NB4 (cell line): ENCODE measurements at regions not wholly inside any gene's neighbourhood (a gene's known extent, or its start where the extent isn't known, plus 50 kb on each side); places are given as distances from the start of the nearest gene placed in this dataset.

ENCODE experiments used
- DNase-seq: peaks from one replicate; pipeline ENCODE4 v3.0.0; 2010; ENCODE audit warnings: low read depth
- H3K4me3 ChIP-seq: one replicate; pipeline ENCODE4 v1.5.1; 2011; ENCODE audit warnings: mild to moderate bottlenecking, low read depth, low read length, moderate library complexity
- MYC ChIP-seq: IDR thresholded peaks from 2 replicates; pipeline ENCODE4 v1.6.1; 2011; ENCODE audit warnings: low read depth, low read length
- POLR2A ChIP-seq: IDR thresholded peaks from 2 replicates; pipeline ENCODE4 v1.6.1; 2011; ENCODE audit warnings: mild to moderate bottlenecking; ENCODE audit not compliant: insufficient read length; ENCODE audit errors: extremely low read depth
- TF ChIP-seq, protein P1 (sequence below): IDR thresholded peaks from 2 replicates; pipeline ENCODE4 v1.6.1; 2011; ENCODE audit warnings: low read depth, low read length
- TF ChIP-seq, protein P2 (sequence below): IDR thresholded peaks from one replicate; pipeline ENCODE4 v1.5.1; 2012; ENCODE audit warnings: low read depth, low read length

DNA sequence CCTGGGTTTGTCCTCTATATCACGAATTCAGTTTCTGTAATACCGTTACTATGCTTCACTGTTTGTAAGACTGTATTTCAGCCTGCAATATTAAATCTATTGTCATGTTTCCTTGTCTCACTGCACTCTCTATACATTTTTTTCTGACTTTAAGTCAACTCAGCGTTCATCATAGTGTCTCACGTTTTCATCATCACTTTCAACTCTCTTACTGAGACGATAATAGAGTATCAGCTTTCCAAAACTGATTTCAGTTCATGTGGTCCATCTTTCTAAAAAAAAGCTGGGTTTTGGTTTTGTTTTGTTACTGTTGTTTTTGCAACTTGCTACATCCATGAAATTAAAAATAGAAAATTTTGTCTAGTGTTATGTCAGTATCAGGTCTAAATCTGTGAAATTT is 147.7 kb downstream of the TMEM47 start:
- TF ChIP-seq MYC (no peak), POLR2A (no peak)
- TF ChIP-seq, protein P1, sequence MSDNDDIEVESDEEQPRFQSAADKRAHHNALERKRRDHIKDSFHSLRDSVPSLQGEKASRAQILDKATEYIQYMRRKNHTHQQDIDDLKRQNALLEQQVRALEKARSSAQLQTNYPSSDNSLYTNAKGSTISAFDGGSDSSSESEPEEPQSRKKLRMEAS = no peak
- TF ChIP-seq, protein P2, sequence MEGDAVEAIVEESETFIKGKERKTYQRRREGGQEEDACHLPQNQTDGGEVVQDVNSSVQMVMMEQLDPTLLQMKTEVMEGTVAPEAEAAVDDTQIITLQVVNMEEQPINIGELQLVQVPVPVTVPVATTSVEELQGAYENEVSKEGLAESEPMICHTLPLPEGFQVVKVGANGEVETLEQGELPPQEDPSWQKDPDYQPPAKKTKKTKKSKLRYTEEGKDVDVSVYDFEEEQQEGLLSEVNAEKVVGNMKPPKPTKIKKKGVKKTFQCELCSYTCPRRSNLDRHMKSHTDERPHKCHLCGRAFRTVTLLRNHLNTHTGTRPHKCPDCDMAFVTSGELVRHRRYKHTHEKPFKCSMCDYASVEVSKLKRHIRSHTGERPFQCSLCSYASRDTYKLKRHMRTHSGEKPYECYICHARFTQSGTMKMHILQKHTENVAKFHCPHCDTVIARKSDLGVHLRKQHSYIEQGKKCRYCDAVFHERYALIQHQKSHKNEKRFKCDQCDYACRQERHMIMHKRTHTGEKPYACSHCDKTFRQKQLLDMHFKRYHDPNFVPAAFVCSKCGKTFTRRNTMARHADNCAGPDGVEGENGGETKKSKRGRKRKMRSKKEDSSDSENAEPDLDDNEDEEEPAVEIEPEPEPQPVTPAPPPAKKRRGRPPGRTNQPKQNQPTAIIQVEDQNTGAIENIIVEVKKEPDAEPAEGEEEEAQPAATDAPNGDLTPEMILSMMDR = no peak
- H3K4me3 ChIP-seq = no peak overlapping the region
- DNase-seq = no peak

DNA sequence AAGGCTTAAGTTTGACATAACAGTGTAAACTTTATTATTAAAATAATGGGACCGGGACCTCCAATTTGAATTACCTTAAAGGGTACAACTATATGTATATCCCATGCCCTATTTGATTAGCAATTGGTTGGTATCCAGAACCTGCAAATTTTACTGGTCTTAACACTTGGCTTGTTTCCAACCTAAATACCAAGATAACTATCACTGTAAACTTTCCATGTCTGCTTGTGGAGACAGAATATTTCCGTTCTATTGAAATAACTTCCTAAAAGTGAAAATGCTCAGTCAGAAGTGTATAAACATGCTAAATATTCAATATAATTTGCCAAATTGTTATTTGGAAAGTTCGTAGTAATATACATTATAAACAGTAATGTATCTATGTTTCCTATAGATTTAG is 154.0 kb downstream of the TMEM47 start:
- H3K4me3 ChIP-seq = no peak overlapping the region
- DNase-seq = no peak
- TF ChIP-seq, protein P1 = no peak
- no peak for TF ChIP-seq POLR2A
- TF ChIP-seq, protein P2 = no peak
- no peak for TF ChIP-seq MYC

DNA sequence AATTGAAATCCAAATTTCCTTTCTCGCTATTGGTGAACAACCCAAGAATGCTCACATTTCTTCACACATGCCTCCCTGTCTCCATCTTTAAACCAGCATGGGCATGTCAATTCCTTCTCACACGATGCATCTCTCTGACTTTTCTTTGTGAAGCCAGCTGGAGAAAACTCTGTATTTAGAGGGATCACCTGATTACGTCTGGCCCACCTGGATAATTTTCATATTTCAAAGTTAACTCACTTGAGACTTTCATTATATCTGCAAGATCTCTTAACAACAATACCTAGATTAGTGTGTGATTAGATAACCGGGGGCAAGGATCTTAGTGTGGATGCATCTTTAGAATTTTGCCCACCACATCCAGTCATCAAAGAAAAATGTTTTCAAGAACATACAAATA is 164.0 kb downstream of the TMEM47 start:
- TF ChIP-seq, protein P1 = no peak
- no peak for TF ChIP-seq POLR2A
- TF ChIP-seq MYC = no peak
- TF ChIP-seq, protein P2 = no peak
- H3K4me3 ChIP-seq = no peak overlapping the region
- no peak for DNase-seq

DNA sequence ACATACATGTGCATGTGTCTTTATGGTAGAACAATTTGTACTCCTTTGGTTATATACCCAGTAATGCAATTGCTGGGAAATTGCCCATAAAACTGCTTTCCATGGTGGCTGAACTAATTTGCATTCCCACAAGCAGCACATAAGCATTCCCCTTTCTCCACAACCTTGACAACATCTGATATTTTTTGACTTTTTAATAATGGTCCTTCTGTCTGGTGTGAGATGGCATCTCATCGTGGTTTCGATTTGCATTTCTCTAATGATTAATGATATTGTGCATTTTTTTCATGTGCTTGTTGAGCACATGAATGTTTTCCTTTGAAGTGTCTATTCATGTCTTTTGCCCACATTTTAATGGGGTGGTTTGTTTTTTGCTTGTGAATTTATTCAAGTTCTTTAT is 166.0 kb downstream of the TMEM47 start:
- H3K4me3 ChIP-seq = no peak overlapping the region
- TF ChIP-seq POLR2A = no peak
- TF ChIP-seq, protein P1 = no peak
- TF ChIP-seq, protein P2 = no peak
- no peak for TF ChIP-seq MYC
- DNase-seq = no peak

DNA sequence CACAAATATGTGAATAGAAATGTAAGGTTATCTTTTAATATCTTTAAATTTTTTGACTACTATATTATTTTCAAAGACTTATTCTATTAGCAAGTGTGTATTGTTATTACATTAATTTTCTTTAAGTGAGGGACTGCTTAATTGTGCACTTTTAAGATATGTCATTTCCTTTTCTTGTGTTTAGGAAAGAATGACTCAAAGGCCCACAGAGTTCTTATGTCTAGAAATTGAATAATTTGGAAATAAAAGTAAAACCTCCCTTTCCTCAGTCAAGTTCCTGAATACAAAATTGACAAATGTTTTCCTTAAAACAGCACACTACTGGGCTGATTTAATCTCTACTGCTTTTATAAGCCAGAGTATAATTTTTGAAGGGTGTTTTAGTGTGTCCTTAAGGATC is 169.7 kb downstream of the TMEM47 start:
- TF ChIP-seq MYC = no peak
- TF ChIP-seq, protein P1 = no peak
- TF ChIP-seq POLR2A = no peak
- TF ChIP-seq, protein P2 = no peak
- DNase-seq = no peak
- H3K4me3 ChIP-seq = no peak overlapping the region

DNA sequence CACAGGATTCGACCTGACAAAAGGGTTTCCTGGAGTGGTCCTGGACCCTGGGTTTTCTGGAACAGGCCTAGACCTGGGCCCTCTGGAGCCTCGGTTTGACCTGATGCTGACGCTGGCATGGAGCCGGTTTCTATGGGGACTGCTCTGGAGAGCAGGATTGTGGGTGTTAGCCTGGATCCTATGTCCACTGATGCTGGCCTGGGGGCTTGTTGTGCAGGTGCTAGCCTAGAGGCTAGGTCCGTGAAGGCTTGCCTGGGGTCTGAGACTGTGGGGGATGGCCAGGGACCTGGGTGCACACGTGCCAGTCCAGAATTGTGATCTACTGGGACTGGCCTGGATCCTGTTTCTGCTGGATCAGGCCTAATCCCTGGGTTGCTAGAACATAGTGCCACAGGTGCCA is 173.1 kb downstream of the TMEM47 start:
- TF ChIP-seq POLR2A (no peak), MYC (no peak)
- TF ChIP-seq, protein P2 = no peak
- TF ChIP-seq, protein P1 = no peak
- no peak for DNase-seq
- H3K4me3 ChIP-seq = no peak overlapping the region
